GM21367 (cell line): ENCODE measurements at regions not wholly inside any gene's neighbourhood (a gene's known extent, or its start where the extent isn't known, plus 50 kb on each side); places are given as distances from the start of the nearest gene placed in this dataset.

Experiments used
- ATAC-seq: cut with Tn5 transposase; IDR thresholded peaks from one replicate; pipeline ENCODE4 v1.9.1; 2021; ENCODE audit not compliant: unreplicated experiment

GRCh38 chr4:163755013-163755412 lies 260.5 kb downstream of the TMA16 start:
- peak; percentile 73 for ATAC-seq

GRCh38 chr4:163757219-163757618 lies 262.7 kb downstream of the TMA16 start:
- no peak for ATAC-seq

- no peak for ATAC-seq
These were observed 263.5 kb downstream of the TMA16 start for GRCh38 chr4:163758032-163758431.

DNA sequence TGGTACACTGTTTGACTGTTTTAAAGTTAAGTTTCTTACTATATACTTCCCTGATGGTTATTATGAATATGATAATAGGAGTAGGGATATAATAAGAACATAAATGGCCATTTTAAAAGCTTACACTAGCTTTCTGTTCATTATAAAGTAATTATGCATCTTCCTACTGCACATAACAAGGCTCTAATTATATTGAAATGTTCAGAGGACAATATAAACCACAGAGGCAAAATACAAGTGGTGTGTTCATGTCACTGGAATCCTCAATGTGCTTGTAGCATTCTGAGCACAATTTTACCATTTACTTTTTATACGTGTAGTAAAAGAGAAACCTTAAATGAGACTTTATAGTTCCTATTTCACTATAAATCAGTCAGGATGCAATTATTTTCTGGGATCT lies 268.3 kb downstream of the TMA16 start:
- no peak for ATAC-seq

- no peak for ATAC-seq
These were observed 270.1 kb downstream of the TMA16 start for GRCh38 chr4:163764569-163764968.

DNA sequence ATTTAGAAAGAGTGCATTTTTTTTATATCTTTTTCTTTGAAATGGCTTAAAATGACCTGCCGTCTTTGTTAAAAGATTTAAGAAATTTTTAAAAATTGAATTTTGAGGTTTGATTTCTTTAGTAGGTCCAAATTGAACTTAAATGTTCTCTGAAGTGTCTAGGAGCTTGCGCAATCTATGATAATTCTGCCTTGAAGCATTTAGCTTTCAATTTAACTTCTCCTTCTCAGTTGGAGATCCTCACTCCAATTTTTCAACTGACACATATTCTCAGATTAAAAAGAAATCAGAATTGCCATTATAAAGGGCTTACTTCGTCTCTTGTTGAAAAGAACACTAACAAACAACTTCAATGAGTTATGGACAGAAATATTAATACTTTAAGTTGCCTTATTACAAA lies 273.5 kb downstream of the TMA16 start:
- no peak for ATAC-seq

DNA sequence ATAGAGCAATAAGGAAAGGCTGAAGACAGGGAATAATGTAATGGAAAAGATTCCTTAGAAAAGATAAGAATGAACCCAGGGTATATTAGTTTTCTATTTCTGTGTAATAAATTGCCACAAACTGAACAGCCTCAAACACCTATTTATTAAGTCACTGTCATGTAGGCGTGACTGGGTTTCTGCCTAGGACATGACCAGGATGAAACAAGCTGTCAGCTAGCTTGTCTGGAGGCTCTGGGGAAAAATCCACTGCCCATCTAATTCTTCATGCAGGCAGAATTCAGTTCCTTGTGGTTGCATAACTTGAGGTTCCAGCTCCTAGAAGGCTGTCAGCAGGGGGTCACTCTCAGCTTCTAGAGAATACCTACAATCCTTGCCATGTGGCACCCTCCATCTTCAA lies 277.7 kb downstream of the TMA16 start:
- ATAC-seq, result no peak

DNA sequence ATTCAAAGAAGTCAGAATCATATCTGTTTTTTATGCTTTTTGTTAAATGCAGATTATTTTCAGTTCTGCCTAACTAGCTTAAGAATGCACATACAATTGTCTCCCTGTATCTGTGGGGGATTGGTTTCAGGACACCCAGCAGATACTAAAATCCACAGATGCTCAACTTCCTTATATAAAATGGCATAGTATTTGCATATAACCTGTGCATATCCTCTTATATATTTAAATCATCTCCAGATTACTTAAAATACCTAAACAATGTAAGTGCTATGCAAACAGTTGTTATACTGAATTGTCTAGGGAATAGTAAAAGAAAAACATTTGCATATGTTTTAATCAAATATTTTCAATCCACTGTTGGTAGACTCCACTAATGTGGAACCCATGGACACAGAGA lies 279.4 kb downstream of the TMA16 start:
- no peak for ATAC-seq

GRCh38 chr4:163776957-163777356 lies 282.5 kb downstream of the TMA16 start:
- no peak for ATAC-seq

GRCh38 chr4:163781726-163782125 lies 287.2 kb downstream of the TMA16 start:
- ATAC-seq, result no peak

- no peak for ATAC-seq
These were observed 295.7 kb downstream of the TMA16 start for GRCh38 chr4:163790231-163790630.

DNA sequence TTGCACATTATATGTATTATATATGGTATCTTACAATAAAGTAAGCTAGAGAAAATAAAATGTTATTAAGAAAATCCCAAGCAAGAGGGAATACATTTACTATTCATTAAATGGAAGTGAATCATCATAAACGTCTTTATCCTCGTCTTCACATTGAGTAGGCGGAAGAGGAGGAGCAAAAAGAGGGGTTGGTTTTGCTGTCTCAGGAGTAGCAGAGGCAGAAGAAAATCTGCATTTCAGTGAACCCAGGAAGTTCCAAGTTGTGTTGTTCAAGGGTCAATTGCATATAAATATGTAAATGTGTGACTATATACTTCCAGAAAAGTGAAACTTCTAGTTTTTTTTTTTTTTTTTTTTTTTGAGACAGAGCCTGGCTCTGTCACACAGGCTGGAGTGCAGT lies 301.4 kb downstream of the TMA16 start:
- ATAC-seq, result no peak

DNA sequence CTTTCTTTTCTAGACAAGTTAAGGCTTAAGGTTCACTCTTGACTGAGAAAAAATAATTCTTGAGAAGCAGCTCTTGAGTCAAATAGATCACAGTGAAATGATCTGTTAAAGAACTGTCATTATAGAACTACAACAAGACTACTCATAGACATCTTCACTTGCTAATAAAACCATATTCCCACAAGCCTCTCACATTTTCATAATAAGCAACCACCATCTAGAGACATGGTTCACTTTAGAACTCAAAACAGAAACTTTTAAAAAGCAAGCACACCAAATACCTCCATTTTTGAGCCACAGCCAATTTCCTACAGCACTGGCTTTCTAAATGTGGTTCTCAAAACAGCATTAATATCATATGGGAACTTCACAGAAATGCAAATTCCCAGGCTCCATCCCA lies 309.5 kb downstream of the TMA16 start:
- ATAC-seq, result no peak

DNA sequence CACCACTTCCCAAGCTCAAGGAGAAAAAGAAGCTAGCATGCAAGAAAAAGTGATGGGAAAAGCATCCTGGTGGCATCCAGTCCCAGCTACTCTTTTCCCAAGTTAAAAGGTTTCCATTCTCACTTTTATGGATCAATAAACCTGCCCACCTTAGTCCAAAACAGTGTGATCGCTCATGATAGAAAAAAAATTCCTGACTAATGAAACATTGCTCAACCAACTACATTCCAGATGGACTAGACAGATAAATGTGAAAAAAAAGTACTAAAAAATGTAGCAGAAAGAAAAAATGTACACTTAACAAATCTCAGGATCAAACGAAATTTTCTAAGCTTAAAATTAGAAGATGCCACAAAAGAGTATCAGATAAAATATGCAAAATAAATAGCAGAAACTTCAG lies 312.2 kb downstream of the TMA16 start:
- ATAC-seq, result no peak

- no peak for ATAC-seq
These were observed 313.5 kb downstream of the TMA16 start for GRCh38 chr4:163808011-163808410.

- ATAC-seq, result no peak
These were observed 316.3 kb downstream of the TMA16 start for GRCh38 chr4:163810755-163811154.

GRCh38 chr4:163815776-163816175 lies 321.3 kb downstream of the TMA16 start:
- ATAC-seq, result peak; percentile 65

- peak; percentile 32 for ATAC-seq
These were observed 322.0 kb downstream of the TMA16 start for GRCh38 chr4:163816494-163816893.

DNA sequence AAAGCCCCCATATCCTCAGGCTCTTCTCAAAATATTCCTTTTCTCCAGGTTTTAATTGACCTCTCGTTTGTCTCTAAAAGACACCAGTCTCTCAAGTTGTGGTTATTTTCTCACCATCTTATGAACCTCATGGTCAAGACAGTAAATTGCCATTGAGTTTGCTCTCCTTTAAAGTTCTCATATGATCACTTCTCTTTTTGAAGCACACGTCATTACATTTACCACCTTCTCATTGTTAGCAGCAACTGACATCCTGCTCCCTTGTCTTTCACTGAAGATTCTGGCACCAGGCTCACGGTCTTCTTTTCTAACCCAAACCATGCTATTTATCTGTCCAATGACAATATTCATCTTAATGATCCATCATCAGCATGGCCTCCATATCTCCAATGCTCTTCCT lies 324.2 kb downstream of the TMA16 start:
- ATAC-seq, result no peak

DNA sequence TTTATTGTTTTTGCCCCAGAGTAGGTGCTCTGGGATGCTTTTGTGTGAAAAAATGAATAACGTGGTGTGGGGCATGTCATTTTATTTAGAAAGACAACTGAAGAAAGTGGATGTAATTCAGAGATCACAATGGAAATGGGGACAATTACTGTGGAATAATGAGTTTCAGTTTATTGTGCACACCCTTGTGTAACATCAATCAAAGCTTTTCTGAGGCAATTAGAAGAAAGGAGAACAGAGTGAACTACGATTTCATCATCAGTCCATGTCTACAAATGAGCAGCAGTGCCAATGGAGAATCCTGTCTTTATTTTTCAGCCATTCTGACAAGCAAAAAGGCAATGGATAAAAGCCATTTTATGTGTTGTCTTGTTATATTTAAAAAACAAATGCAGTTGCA lies 339.2 kb downstream of the TMA16 start:
- ATAC-seq, result no peak

GRCh38 chr4:163846008-163846407 lies 351.5 kb downstream of the TMA16 start:
- ATAC-seq, result no peak

GRCh38 chr4:163852246-163852645 lies 357.8 kb downstream of the TMA16 start:
- ATAC-seq, result no peak

GRCh38 chr4:163857903-163858302 lies 363.4 kb downstream of the TMA16 start:
- ATAC-seq, result no peak

GRCh38 chr4:163858515-163858914 lies 364.0 kb downstream of the TMA16 start:
- no peak for ATAC-seq
